Adrenal gland (tissue), 5 donors: ENCODE measurements at regions not wholly inside any gene's neighbourhood (a gene's known extent, or its start where the extent isn't known, plus 50 kb on each side); places are given as distances from the start of the nearest gene placed in this dataset.

Source experiments
- CTCF ChIP-seq, 6 experiments: fragments of 450-650 bp in 4 of 6; fragments of 200-600 bp in 2 of 6; sonication (generic) in 1 of 6; IDR thresholded peaks; 1 replicate in 5 of 6; 2 replicates in 1 of 6; pipeline versions ENCODE4 v1.5.1 to v1.8.0; 2016 to 2021; ENCODE audit warnings: antibody characterized with exemption in 6 of 6, mild to moderate bottlenecking in 2 of 6, moderate library complexity in 1 of 6
- POLR2A ChIP-seq, 2 donors: fragments of 450-650 bp; IDR thresholded peaks; one replicate each; pipeline ENCODE4 v1.6.1; 2017; ENCODE audit warnings: antibody characterized with exemption in 2 of 2, mild to moderate bottlenecking in 2 of 2, moderate library complexity in 1 of 2
- donor health status: DM: no; HTN: no; CAD: no.

GRCh38 chr12:31850268-31850667 is 108.9 kb upstream of the RESF1 start:
- no peak for TF ChIP-seq CTCF (IDR thresholded peaks at IDR 0.05)
- no peak for TF ChIP-seq POLR2A (IDR thresholded peaks at IDR 0.05)
